T-helper 1 cell treated with Interleukin-12 subunit alpha and Interleukin-12 subunit beta and Interleukin-4 antibody, amounts not matched to agents 30 ng/mL and 1 ng/mL, for 36 hours (primary cell): ENCODE measurements at regions not wholly inside any gene's neighbourhood (a gene's known extent, or its start where the extent isn't known, plus 50 kb on each side); places are given as distances from the start of the nearest gene placed in this dataset.

Source experiments
- intact Hi-C: fragments of 100-400 bp; cut with micrococcal nuclease; formaldehyde crosslinking; loops from one replicate; pipeline ENCODE4 v1.15.1; 2024

GRCh38 chr10:108169846-108170245, 1005.3 kb upstream of the SORCS1 start:
- intact Hi-C loops, result no loop called here

DNA sequence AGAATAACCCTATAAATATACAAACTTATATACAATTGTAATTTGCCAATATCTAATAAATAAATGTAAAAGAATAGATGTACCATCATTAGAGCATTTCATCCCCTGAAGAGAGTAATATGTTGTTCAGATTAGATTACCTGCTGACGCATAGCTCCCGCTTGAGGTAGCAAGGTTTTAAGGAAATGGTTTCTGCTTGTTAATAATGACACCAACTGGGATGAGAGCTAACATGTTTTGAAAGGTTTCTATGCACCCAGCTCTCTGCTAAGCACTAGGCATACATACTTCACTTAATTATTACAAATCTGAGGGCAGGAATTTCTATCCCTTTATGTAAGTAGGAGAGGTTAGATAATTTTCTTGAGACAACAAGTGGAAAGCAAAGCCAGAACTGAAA, 1003.3 kb upstream of the SORCS1 start:
- intact Hi-C loops, result no loop called here

DNA sequence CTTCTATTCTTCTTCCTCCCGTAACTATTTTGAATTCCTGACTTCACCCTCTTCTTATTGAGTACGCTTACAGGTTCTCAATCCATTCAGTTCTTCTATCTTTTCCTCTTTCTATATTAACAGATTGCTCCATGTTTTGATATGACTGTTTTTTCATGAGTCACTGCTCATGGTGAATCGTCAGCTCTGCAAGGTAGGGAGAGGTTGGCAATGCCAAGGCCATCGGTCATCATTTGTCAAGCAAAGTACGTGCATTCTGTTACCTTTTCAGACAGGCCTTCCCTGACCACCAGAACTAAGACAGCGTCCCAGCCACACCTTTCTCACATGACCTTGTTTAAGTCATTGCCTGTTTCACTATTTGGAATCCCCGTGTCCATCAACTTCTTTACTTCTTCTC, 1001.9 kb upstream of the SORCS1 start:
- intact Hi-C loops, result no loop called here

DNA sequence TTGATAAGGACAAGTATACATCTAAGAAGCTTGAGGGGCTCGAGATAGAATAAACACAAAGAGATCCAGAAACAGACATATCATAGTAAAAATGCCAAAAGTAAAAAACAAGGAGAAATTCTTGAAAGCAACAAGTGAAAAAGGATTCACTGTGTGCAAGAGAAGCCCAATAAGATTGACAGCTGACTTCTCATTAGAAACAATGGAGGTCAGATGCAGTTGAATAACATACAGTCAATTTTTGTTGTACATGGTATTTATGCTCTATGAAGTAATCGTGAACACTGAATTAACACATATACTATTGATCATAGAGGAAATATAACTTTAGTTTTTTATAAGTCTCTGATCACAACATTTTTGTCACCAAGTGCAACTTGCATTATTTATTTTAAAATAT, 982.8 kb upstream of the SORCS1 start:
- intact Hi-C loops, result no loop called here

DNA sequence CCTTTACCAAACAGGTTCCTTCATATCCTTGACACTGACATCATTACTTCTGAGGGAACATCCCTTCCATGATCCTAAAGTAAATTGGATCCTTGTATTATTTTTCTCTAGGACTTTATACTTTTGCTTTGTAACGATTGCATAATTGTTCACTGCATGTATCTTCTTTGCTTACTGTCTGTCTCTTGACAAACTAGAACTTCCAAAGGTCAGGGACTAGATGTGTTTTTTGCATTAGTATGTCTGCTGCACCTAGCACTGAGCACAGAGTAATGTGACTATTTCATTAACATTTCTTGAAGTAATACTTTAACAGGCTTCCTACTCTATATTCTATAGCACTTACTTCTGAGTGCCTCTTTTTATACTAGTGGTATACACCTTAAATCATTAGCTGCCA, 976.6 kb upstream of the SORCS1 start:
- intact Hi-C loops, result no loop called here

DNA sequence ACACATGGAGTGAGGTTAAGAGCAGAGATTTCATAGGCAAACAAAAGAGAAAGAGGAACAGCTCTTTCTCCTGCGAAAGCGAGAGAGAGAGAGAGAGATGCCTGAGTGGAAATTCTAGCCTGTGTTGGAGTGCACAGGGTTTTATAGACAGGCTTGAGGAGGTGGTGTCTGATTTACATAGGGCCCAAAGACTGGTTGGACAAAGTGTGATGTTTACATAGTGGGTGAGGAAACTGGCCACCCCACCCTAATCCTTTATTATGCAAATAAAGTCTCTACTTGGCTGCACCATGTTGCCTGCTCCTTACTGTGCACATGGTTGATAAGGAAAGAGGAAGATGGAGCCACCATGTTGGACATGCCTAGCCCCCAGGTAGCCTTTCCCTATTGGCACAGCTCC, 967.8 kb upstream of the SORCS1 start:
- intact Hi-C loops, result no loop called here

DNA sequence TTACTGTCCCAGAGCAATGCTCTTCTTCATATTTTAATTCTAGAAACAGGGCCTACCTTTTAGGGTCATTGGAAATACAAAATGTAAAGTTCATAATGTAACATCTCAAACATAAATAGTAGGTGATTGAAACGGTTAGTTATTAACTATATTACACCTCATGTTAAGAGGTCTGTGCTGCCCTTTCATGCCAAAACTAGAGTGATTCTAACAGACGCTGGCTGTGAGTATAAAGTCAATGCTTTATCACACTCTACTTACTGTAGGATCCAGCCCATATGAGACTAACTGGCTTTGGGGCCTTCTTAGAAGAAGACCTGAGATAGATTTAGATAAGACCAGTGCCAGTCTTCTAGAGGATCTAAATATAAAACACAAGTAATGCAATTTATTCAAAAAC, 966.1 kb upstream of the SORCS1 start:
- intact Hi-C loops, result no loop called here

- intact Hi-C loops, result no loop called here
Observed at GRCh38 chr10:108112218-108112617, 947.7 kb upstream of the SORCS1 start.

DNA sequence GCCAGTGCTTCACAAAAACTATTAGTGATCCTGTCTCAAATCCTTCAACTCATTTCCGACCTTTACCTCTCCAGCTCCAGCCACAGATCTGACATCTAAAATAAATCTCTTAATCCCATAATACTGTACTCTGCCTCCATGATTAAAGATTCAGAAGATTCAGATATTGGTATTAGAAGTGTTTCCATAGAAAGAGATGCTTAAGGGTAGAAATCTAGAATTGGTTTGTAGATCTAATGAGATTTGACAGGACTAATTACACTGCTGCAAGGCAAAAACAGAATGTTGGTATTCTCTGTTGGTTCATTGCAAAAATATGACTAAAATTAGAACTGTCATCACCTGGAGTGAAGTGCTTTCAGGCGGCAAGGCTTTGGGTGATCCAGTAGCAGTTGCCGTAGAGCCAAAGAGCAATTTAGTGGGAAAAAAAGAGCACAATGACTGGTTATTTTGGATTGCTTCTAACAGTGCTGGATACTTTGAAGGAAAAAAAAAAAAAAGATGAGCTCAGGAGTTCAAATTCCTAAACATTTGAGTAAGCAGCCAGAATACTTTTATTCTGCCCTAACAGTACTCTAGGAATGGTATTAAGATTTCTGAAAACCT, 940.1 kb upstream of the SORCS1 start:
- intact Hi-C loops, result no loop called here

DNA sequence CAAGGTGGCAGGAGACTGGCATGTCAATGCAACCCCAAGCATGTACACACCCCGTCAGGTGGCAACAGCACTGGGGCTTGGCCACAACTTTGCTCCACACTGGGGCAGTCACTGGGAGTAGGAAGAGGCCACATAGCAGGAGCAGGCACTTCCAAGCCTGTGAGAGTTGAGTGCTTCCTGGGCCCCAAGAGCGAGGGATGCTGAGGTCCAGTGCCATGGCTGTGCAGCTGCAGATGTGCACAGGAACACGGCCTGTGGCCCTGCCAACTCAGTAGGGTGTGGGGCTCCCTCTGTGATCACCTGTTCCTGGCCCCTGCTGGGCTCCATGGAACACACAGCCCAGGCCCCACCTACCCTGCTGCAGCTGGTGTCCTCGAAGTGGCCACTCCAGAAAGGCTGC, 932.8 kb upstream of the SORCS1 start:
- intact Hi-C loops, result no loop called here

DNA sequence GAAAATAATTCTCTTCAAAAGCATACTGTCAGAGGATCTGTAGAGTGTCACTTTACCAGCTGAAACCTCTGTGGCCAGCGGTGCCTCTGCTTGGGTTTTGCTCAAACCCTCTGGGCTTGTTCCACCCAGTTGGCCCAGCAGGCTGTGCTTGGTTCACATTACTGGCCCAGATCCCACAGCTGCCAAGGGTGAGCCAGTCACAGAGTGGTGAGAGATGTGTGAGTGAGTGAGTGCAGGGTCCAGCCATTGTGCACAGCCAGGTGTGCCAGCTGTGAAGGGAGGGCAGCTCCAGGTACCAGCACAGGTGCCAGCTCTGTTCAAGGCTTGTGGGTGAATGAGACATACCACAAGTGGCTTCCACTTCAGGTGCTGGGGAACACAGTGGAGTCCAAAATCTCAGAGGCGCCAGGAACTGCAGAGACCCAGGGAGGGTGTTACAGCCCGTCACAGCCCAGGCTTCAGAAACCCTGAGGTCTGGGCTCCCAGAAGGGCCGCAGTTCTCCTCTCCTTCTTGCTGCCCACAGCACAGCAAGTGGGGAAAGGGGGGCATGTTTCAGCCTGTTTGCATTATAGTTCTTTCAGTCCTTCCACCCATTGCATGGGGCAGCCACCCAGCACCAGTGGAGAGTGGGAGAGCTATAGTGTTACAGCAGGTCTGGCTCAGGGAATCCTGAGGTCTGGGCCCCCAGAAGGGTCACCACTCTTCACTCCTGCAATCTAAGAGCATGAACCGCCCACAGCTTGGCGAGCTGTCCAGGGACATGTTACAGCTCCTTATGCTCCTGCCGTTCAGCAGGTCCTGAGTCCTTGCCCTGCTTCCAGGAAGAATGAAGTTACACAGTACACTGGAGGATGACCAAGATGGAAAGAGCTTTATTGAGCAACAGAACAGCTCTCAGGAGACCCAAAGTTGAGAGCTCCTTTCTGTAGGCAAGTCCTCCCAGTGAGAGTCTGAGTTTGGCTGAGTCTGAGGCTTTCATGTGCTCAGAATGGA, 931.7 kb upstream of the SORCS1 start:
- intact Hi-C loops, result no loop called here

- intact Hi-C loops, result no loop called here
Observed at GRCh38 chr10:108090476-108091215, 926.1 kb upstream of the SORCS1 start.

DNA sequence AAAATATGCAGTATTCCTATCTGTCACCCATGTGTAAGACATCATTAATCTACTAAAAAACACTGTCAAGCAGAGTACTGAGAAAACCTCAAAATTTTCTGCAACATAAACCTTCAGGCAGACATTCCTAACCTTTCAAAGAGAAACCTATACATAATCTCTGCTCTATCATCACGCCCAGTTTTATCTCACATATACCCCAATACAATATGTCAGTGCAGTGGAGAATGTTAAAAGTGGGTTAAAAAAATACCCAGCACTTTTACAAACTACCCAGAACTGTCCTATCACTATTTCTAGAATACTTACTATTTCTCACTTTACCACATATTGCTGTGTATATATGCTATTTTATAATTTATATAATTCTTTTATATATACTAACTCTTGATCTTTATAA, 922.0 kb upstream of the SORCS1 start:
- intact Hi-C loops, result loop anchor here (10.0 kb wide), 1 partner anchor 1708 kb away; no protein-coding TSS in a partner anchor

GRCh38 chr10:108082596-108082995, 918.1 kb upstream of the SORCS1 start:
- intact Hi-C loops, result loop anchor here (10.0 kb wide), 1 partner anchor 1712 kb away; no protein-coding TSS in a partner anchor

DNA sequence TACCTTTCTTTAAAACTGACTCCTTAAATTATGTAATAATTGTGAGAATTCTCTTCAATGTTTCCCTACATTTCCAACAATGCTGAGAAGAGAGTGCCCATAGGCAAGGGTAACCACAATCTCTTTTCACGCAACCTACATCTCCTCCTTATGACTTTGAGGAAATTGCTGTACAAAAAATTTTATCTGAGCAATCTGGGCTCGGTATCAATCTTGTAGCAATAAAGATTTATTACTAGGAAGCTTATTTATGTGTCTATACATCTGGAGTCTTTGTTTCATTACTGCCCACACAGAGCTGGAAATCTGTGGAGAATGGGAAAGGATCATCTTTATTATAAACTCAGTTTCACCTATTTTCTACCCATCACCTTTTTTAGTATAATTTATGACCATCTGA, 913.8 kb upstream of the SORCS1 start:
- intact Hi-C loops, result loop anchor here (10.0 kb wide), 1 partner anchor 207 kb away; no protein-coding TSS in a partner anchor

DNA sequence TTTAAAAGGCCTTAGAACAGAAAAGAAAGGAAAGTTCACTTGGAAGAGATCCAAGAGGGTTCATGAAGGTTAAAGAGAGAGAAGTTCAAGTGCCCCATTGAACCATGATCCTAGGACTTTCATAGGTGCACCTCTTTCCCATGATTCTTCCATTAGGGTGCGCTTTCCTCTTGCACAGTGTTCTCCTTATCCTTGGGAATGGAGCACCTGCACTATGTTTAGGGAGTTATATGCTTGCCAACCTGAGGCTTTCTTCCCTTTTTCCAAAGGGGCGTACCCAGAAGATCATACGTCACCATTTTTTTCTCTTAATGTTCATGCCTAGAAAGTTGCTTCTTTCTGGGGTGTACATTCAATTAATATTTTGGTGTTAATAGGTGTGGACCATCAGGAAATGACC, 908.0 kb upstream of the SORCS1 start:
- intact Hi-C loops, result loop anchor here (10.0 kb wide), 1 partner anchor 212 kb away; no protein-coding TSS in a partner anchor

DNA sequence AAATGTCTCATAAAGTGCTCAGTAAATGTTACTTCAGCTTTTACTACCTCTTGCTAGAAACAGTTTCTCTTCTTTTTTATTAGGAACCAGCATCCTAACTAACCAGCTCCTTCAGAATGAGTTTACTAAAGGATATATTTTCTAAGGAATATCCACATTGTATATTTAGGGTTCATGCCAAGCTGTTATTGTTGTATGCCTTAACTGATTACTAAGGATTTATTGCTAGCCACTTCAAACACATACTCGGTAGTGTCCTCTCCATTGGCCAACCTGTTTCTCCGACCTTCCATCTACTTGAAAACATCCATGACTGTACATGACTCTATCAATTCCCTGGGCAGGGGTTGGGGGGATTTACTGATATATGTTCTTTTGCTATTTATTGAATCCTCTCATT, 906.3 kb upstream of the SORCS1 start:
- intact Hi-C loops, result loop anchor here (10.0 kb wide), 1 partner anchor 214 kb away; no protein-coding TSS in a partner anchor

- intact Hi-C loops, result no loop called here
Observed at GRCh38 chr10:108069096-108069495, 904.6 kb upstream of the SORCS1 start.

DNA sequence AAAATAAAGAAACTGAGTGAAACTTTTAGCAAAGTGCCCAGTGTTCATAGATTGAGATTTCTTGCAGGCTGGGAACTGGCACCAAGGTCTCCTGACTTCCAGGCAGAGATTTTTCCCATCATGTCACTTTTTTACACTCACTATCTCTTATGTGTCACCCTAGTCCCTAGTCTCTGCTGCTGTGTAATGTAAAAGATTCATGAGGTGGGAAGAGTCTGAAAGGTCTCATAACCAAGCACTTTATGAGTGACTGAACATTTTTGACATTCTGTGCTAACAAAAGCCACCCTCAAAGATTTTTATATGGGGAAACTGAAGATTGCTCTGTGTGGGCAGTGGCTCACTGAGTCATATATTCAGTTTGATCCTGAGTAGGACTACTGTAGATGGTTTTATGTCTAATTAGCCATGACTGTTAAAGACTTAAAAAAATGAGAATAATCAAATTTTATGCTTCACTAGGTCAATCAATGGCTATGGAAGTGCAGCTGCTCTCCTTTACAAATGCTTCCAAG, 900.3 kb upstream of the SORCS1 start:
- intact Hi-C loops, result no loop called here

- intact Hi-C loops, result no loop called here
Observed at GRCh38 chr10:108060246-108060645, 895.7 kb upstream of the SORCS1 start.

DNA sequence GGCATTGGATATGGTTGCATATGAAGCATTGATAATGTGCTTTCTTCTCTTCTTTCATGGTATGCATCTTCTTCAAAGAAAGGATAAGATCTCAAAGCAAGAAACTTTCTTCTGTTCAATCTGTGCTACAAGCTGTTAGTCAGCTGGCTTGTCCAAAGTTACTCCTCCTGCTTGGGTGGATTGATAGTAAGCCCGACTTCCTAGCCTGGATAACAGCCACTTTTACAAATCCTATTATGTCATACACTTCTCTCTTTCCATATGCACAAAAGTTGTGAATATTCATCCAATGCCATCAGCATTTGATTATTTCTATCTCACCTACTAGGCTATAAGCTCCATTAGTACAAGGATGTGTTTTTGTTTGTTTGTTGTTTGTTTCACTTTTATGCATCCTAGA, 891.0 kb upstream of the SORCS1 start:
- intact Hi-C loops, result no loop called here

- intact Hi-C loops, result no loop called here
Observed at GRCh38 chr10:108052981-108053380, 888.5 kb upstream of the SORCS1 start.
